RWPE2 (cell line): ENCODE measurements at regions not wholly inside any gene's neighbourhood (a gene's known extent, or its start where the extent isn't known, plus 50 kb on each side); places are given as distances from the start of the nearest gene placed in this dataset.

Experiments used
- ATAC-seq: fragments of 200-7000 bp; cut with Tn5 transposase; 3 replicates; pipeline ENCODE4 v1.9.1; 2021; ENCODE audit warnings: low read depth
- DNase-seq: peaks from one replicate; pipeline ENCODE4 v3.0.0-alpha.2; 2020; ENCODE audit warnings: low spot score
- H3K27ac ChIP-seq: fragments of 450-650 bp; 2 replicates; pipeline ENCODE4 v1.5.1; 2017; ENCODE audit warnings: mild to moderate bottlenecking; ENCODE audit not compliant: poor library complexity, severe bottlenecking
- H3K27me3 ChIP-seq: fragments of 250-450 bp; sonication (Bioruptor Pico); 2 replicates; pipeline ENCODE4 v1.5.1; 2021; ENCODE audit warnings: mild to moderate bottlenecking, moderate library complexity; ENCODE audit not compliant: insufficient read depth, poor library complexity, severe bottlenecking
- H3K36me3 ChIP-seq: fragments of 250-450 bp; sonication (Bioruptor Pico); 2 replicates; pipeline ENCODE4 v1.5.1; 2020; ENCODE audit warnings: low read depth, mild to moderate bottlenecking, moderate library complexity
- H3K4me1 ChIP-seq: fragments of 250-450 bp; sonication (Bioruptor Pico); 2 replicates; pipeline ENCODE4 v1.5.1; 2021; ENCODE audit warnings: mild to moderate bottlenecking, moderate library complexity; ENCODE audit not compliant: insufficient read depth, poor library complexity, severe bottlenecking
- H3K4me3 ChIP-seq: fragments of 250-450 bp; sonication (Bioruptor Pico); 2 replicates; pipeline ENCODE4 v1.5.1; 2021; ENCODE audit warnings: mild to moderate bottlenecking, moderate library complexity; ENCODE audit not compliant: severe bottlenecking
- H3K9me3 ChIP-seq: fragments of 250-450 bp; sonication (Bioruptor Pico); 2 replicates; pipeline ENCODE4 v1.5.1; 2021; ENCODE audit warnings: mild to moderate bottlenecking, moderate library complexity; ENCODE audit not compliant: severe bottlenecking
- TF ChIP-seq, protein P1 (sequence below): fragments of 450-650 bp; IDR thresholded peaks from one replicate; pipeline ENCODE4 v1.5.1; 2017; ENCODE audit warnings: mild to moderate bottlenecking, moderate library complexity; ENCODE audit not compliant: poor library complexity, severe bottlenecking

DNA sequence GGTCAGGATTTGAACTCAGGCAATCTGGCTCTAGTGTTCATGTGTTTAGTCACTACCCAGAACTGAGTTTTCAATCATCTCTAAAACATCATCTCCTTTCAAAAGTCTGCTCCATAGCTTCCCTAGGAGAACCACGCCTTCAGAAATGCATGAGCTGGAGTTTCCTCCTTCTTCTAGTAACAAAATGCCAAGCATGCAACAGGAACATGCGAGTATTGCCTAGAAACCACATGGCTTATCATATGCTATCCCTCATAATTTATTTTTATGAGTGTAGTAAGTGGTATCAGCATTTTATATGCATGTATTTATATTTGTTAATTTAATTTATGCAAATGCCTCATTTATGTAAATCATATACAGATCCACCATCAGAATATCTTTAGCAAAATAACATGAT lies 170.9 kb downstream of the RAB11FIP2 start:
- ATAC-seq (no peak), DNase-seq (no peak)

DNA sequence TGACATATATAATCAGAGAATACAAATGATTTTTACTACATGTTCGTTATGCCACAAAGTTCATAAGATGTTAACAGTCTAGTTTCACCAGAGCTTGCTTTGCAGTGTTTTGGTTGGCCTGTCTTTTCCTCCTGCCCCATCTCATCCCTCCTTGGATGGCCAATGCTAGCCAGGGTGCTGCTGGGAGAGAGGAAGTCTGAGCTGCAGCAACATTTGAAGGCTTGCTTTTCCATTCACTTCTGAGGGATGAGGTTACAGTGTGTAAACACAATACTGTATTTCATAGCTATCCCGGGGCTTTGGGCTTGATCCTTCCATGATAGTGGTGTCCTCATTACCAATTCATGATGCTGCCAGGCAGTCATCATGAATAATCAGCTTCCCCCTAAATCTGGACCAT lies 170.5 kb downstream of the RAB11FIP2 start:
- TF ChIP-seq, protein P1, sequence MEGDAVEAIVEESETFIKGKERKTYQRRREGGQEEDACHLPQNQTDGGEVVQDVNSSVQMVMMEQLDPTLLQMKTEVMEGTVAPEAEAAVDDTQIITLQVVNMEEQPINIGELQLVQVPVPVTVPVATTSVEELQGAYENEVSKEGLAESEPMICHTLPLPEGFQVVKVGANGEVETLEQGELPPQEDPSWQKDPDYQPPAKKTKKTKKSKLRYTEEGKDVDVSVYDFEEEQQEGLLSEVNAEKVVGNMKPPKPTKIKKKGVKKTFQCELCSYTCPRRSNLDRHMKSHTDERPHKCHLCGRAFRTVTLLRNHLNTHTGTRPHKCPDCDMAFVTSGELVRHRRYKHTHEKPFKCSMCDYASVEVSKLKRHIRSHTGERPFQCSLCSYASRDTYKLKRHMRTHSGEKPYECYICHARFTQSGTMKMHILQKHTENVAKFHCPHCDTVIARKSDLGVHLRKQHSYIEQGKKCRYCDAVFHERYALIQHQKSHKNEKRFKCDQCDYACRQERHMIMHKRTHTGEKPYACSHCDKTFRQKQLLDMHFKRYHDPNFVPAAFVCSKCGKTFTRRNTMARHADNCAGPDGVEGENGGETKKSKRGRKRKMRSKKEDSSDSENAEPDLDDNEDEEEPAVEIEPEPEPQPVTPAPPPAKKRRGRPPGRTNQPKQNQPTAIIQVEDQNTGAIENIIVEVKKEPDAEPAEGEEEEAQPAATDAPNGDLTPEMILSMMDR: no peak
- Histone ChIP-seq H3K27me3 (peaks cover 14% of the 10 kb centered on the region), H3K4me3 (no peak overlapping the region), H3K27ac (no peak overlapping the region), H3K9me3 (no peaks in the 10 kb centered on the region), H3K36me3 (no peaks in the 10 kb centered on the region), H3K4me1 (no peaks in the 10 kb centered on the region)
- DNase-seq: no peak
- ATAC-seq: no peak

More for the DNA sequence above, 170.9 kb downstream of the RAB11FIP2 start:
- TF ChIP-seq, protein P1: no peak
- H3K4me1 ChIP-seq: no peaks in the 10 kb centered on the region
- H3K36me3 ChIP-seq: no peaks in the 10 kb centered on the region
- no peak overlapping the region for H3K27ac ChIP-seq
- no peaks in the 10 kb centered on the region for H3K9me3 ChIP-seq
- peaks cover 14% of the 10 kb centered on the region for H3K27me3 ChIP-seq
- no peak overlapping the region for H3K4me3 ChIP-seq

DNA sequence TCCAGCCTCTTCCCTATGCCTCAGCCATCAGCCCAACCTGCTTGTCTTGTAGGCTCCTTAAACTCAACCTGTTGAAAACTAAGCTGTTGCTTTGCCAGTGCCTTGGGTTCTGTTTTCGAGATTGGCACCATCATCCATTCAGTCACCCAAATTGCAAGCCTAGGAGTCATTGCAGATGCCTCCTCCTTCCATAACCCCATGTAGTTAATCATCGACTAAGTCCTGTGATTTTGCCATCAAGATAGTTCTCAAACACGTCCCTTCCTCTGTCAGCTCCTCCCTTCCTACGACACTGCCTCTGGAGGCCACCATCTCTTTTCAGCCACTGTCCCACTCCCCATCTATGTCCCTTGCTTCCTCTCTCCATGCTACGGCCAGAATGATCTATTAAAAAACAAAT lies 168.1 kb downstream of the RAB11FIP2 start:
- H3K9me3 ChIP-seq: no peaks in the 10 kb centered on the region
- no peak overlapping the region for H3K4me3 ChIP-seq
- TF ChIP-seq, protein P1: no peak
- no peak for ATAC-seq
- DNase-seq: no peak
- no peak overlapping the region for H3K27ac ChIP-seq
- no peaks in the 10 kb centered on the region for H3K4me1 ChIP-seq
- no peaks in the 10 kb centered on the region for H3K27me3 ChIP-seq
- no peaks in the 10 kb centered on the region for H3K36me3 ChIP-seq

DNA sequence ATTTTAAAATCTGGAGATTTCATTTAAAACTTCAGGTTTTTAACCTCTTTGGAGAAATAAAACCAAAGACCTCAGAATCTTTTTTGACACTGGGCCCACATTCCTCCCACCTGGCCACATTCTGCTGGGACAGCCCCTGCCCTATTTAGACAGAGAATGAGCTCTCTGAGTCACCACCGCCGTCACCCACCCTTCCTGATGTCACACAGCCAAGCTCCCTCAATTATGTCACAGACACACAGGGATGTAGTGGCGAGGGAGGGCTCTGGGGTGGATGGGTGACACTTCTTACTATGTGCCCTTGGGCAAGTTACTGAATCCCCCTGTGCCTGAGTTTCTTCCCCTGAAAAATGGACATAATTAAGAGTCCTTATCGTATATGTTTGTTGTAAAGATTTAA lies 162.6 kb downstream of the RAB11FIP2 start:
- Histone ChIP-seq H3K36me3 (no peaks in the 10 kb centered on the region), H3K4me3 (no peak overlapping the region), H3K27ac (no peak overlapping the region), H3K4me1 (no peaks in the 10 kb centered on the region), H3K9me3 (no peaks in the 10 kb centered on the region), H3K27me3 (peaks cover 5% of the 10 kb centered on the region)
- ATAC-seq (no peak), DNase-seq (no peak)
- TF ChIP-seq, protein P1: no peak

DNA sequence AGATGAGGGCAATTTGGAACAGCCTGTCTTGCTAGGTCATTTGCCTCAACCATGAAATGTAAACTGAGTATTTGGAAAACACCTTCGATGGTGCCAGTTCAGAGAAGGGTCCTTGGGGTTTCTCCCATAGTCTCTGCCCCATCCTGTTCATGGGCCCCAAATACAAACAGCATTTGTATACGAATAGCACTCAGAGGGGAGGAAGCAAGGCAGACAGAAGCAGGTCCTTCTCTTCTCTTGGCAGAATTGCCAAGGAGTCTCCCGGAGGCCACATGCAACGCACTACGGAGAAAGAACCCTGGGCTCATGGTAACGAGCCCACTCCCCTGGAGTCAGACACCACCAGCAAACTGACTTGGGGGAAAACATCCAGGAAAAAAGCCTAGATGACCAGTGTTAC lies 162.1 kb downstream of the RAB11FIP2 start:
- no peaks in the 10 kb centered on the region for H3K4me1 ChIP-seq
- H3K27me3 ChIP-seq: peaks cover 5% of the 10 kb centered on the region
- no peak overlapping the region for H3K4me3 ChIP-seq
- no peak overlapping the region for H3K27ac ChIP-seq
- DNase-seq: no peak
- H3K36me3 ChIP-seq: no peaks in the 10 kb centered on the region
- ATAC-seq: no peak
- TF ChIP-seq, protein P1: no peak
- H3K9me3 ChIP-seq: no peaks in the 10 kb centered on the region
